Neural cell (in vitro differentiated cells): ENCODE measurements at regions not wholly inside any gene's neighbourhood (a gene's known extent, or its start where the extent isn't known, plus 50 kb on each side); places are given as distances from the start of the nearest gene placed in this dataset.
"Not testable (repeated sequence)": the region's sequence is repeated elsewhere in the genome, so short reads cannot be mapped to it uniquely, and the experiment has no call there.

Source experiments
- H2AFZ ChIP-seq: fragments of 200-600, 300-800 bp; sonication (generic), shearing (Covaris generic); 2 replicates; pipeline ENCODE4 v1.6.0; 2014; ENCODE audit warnings: low read depth, mild to moderate bottlenecking, antibody characterized with exemption, low read length, moderate library complexity
- H3F3A ChIP-seq: fragments of 200-600 bp; shearing (Covaris generic); 2 replicates; pipeline ENCODE4 v1.6.1; 2016; ENCODE audit warnings: mild to moderate bottlenecking, moderate library complexity, mixed read lengths, antibody characterized with exemption, low read length; ENCODE audit not compliant: insufficient read depth, poor library complexity, severe bottlenecking
- H3K27ac ChIP-seq: fragments of 200-600, 300-800 bp; sonication (generic), shearing (Covaris generic); 2 replicates; pipeline ENCODE4 v1.5.1; 2014; ENCODE audit warnings: mild to moderate bottlenecking, low read length, moderate library complexity
- H3K27me3 ChIP-seq: fragments of 300-800, 200-600 bp; sonication (generic), shearing (Covaris generic); 2 replicates; pipeline ENCODE4 v1.6.0; 2014; ENCODE audit warnings: mild to moderate bottlenecking, low read depth, low read length, moderate library complexity; ENCODE audit not compliant: insufficient read depth
- H3K36me3 ChIP-seq: fragments of 300-800, 200-600 bp; sonication (generic), shearing (Covaris generic); 2 replicates; pipeline ENCODE4 v1.5.1; 2014; ENCODE audit warnings: mild to moderate bottlenecking, antibody characterized with exemption, low read length, moderate library complexity; ENCODE audit not compliant: insufficient read depth
- H3K4me2 ChIP-seq: fragments of 300-800, 200-600 bp; sonication (generic), shearing (Covaris generic); 2 replicates; pipeline ENCODE4 v1.6.0; 2014; ENCODE audit warnings: mild to moderate bottlenecking, low read length
- H3K4me3 ChIP-seq: fragments of 300-800, 200-600 bp; sonication (generic), shearing (Covaris generic); 2 replicates; pipeline ENCODE4 v1.5.1; 2014; ENCODE audit warnings: mild to moderate bottlenecking, low read length, moderate library complexity
- H3K79me2 ChIP-seq: fragments of 200-600 bp; shearing (Covaris generic); replicated peaks from 2 replicates; pipeline ENCODE4 v1.6.0; 2014; ENCODE audit warnings: mild to moderate bottlenecking, low read length, moderate library complexity; ENCODE audit not compliant: insufficient read depth
- H3K9ac ChIP-seq: fragments of 300-800, 200-600 bp; sonication (generic), shearing (Covaris generic); 2 replicates; pipeline ENCODE4 v1.6.1; 2016; ENCODE audit warnings: mild to moderate bottlenecking, low read length, mixed read lengths
- H3K9me2 ChIP-seq: fragments of 200-600 bp; shearing (Covaris generic); 2 replicates; pipeline ENCODE4 v1.6.1; 2016; ENCODE audit warnings: mild to moderate bottlenecking, low read length, mixed read lengths; ENCODE audit not compliant: insufficient read depth
- H3K9me3 ChIP-seq: fragments of 200-600, 300-800 bp; sonication (generic), shearing (Covaris generic); 2 replicates; pipeline ENCODE4 v1.6.1; 2016; ENCODE audit warnings: mild to moderate bottlenecking, mixed run types, low read length, moderate library complexity, mixed read lengths
- H4K20me1 ChIP-seq: fragments of 200-600 bp; shearing (Covaris generic); 2 replicates; pipeline ENCODE4 v1.6.1; 2016; ENCODE audit warnings: mild to moderate bottlenecking, mixed run types; ENCODE audit not compliant: insufficient read depth
- EP300 ChIP-seq: fragments of 450-650 bp; conservative IDR thresholded peaks from 2 replicates; pipeline ENCODE4 v1.6.1; 2014; ENCODE audit warnings: antibody characterized with exemption, mild to moderate bottlenecking, moderate library complexity; ENCODE audit not compliant: poor library complexity, severe bottlenecking
- EZH2 ChIP-seq: fragments of 200-600, 300-800 bp; shearing (Covaris generic), sonication (generic); IDR thresholded peaks from 2 replicates; pipeline ENCODE4 v1.6.1; 2014; ENCODE audit warnings: antibody characterized with exemption, low read length, borderline replicate concordance, mild to moderate bottlenecking; ENCODE audit not compliant: insufficient read depth, poor library complexity, severe bottlenecking
- MXI1 ChIP-seq: fragments of 450-650 bp; conservative IDR thresholded peaks from 2 replicates; pipeline ENCODE4 v1.6.1; 2014; ENCODE audit warnings: antibody characterized with exemption, mild to moderate bottlenecking; ENCODE audit not compliant: poor library complexity, severe bottlenecking
- POLR2AphosphoS5 ChIP-seq: IDR thresholded peaks from 2 replicates; pipeline ENCODE4 v1.6.1; 2012
- RAD21 ChIP-seq: fragments of 450-650 bp; conservative IDR thresholded peaks from 2 replicates; pipeline ENCODE4 v1.6.1; 2014; ENCODE audit warnings: antibody characterized with exemption, mild to moderate bottlenecking, moderate library complexity
- SMC3 ChIP-seq: fragments of 450-650 bp; conservative IDR thresholded peaks from 2 replicates; pipeline ENCODE4 v1.6.1; 2014; ENCODE audit warnings: antibody characterized with exemption, mild to moderate bottlenecking, moderate library complexity; ENCODE audit not compliant: poor library complexity
- TAF1 ChIP-seq: IDR thresholded peaks from 2 replicates; pipeline ENCODE4 v1.6.1; 2012; ENCODE audit warnings: low read depth
- TF ChIP-seq, protein P1 (sequence below): fragments of 450-650 bp; IDR thresholded peaks from 2 replicates; pipeline ENCODE4 v1.5.1; 2014; ENCODE audit warnings: antibody characterized with exemption, mild to moderate bottlenecking, moderate library complexity; ENCODE audit not compliant: poor library complexity, severe bottlenecking
- TF ChIP-seq, protein P2 (sequence below): IDR thresholded peaks from 2 replicates; pipeline ENCODE4 v1.6.1; 2012; ENCODE audit warnings: borderline replicate concordance

DNA sequence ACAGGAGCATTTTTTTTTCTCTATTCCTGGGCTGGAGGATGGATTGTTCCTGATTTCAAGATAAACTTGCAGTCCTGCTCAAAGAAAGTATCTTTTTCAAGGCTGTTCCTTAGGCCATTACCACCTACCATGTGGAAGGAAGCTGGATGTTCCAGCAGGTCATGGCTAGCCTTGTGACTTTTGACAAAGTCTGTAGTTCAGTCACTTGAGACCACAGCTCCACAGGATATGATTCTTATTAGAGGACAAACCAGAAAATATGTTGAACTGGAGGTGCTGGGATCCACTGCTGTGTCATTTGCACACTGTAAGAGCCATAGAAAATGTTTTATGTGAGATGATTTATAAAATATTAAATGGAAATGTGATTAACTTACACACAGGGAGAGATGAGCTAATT is 184.2 kb upstream of the ACO1 start:
- H3K4me3 ChIP-seq: no peak overlapping the region
- H3K9me3 ChIP-seq: no peaks in the 10 kb centered on the region
- H2AFZ ChIP-seq: no peak overlapping the region
- H3K36me3 ChIP-seq: no peaks in the 10 kb centered on the region
- no peak overlapping the region for H3K27ac ChIP-seq
- H4K20me1 ChIP-seq: no peaks in the 10 kb centered on the region
- no peak overlapping the region for H3K4me2 ChIP-seq
- no peaks in the 10 kb centered on the region for H3F3A ChIP-seq
- H3K9ac ChIP-seq: no peak overlapping the region
- TF ChIP-seq, protein P1, sequence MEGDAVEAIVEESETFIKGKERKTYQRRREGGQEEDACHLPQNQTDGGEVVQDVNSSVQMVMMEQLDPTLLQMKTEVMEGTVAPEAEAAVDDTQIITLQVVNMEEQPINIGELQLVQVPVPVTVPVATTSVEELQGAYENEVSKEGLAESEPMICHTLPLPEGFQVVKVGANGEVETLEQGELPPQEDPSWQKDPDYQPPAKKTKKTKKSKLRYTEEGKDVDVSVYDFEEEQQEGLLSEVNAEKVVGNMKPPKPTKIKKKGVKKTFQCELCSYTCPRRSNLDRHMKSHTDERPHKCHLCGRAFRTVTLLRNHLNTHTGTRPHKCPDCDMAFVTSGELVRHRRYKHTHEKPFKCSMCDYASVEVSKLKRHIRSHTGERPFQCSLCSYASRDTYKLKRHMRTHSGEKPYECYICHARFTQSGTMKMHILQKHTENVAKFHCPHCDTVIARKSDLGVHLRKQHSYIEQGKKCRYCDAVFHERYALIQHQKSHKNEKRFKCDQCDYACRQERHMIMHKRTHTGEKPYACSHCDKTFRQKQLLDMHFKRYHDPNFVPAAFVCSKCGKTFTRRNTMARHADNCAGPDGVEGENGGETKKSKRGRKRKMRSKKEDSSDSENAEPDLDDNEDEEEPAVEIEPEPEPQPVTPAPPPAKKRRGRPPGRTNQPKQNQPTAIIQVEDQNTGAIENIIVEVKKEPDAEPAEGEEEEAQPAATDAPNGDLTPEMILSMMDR: no peak
- TF ChIP-seq RAD21 (no peak), EZH2 (no peak), TAF1 (no peak)
- no peaks in the 10 kb centered on the region for H3K79me2 ChIP-seq
- H3K27me3 ChIP-seq: no peaks in the 10 kb centered on the region
- no peaks in the 10 kb centered on the region for H3K9me2 ChIP-seq

DNA sequence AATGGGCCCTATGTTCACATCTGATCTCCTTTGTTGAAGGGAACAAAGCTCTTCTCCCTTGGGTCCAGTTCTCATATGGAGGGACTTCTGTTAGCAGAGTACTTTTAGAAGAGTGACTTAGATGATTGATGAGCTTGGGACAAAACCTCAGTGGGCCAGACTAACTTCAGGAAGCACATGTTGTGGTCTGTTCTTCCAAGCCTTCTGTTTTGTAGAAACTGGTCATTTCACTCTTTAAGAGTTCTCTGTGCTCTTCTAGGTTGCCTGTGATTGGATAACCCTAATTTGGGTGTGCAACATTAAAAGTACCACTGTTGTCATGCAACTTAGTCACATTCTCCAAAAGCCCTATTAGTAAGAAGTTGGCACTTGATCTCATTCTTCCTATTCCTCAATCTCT is 183.5 kb upstream of the ACO1 start:
- no peak overlapping the region for H2AFZ ChIP-seq

DNA sequence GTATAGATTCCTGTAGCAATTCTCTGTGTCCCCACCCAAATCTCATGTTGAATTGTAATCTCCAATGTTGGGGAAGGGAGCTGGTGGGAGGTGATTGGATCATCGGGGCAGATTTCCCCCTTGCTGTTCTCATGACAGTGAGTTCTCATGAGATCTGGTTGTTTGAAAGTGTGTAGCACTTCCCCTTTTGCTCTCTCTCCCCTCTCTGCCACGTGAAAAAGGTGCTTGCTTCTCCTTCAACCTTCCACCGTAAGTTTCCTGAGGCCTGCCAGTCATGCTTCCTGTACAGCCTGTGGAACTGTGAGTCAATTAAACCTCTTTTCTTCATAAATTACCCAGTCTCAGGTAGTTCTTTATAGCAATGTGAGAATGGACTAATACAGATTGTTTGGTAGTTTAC is 175.3 kb upstream of the ACO1 start:
- not testable (repeated sequence) for H3F3A ChIP-seq, H2AFZ ChIP-seq, H3K9me2 ChIP-seq, H3K79me2 ChIP-seq, H3K27ac ChIP-seq, H3K4me2 ChIP-seq, H3K36me3 ChIP-seq, H4K20me1 ChIP-seq, H3K27me3 ChIP-seq, H3K9ac ChIP-seq, H3K9me3 ChIP-seq, H3K4me3 ChIP-seq

More for the DNA sequence above, 183.5 kb upstream of the ACO1 start:
- no peak overlapping the region for H3K4me2 ChIP-seq
- no peak overlapping the region for H3K27ac ChIP-seq
- no peak overlapping the region for H3K9ac ChIP-seq
- no peaks in the 10 kb centered on the region for H3F3A ChIP-seq
- no peaks in the 10 kb centered on the region for H4K20me1 ChIP-seq
- no peak for TF ChIP-seq EP300
- no peak for TF ChIP-seq MXI1
- TF ChIP-seq POLR2AphosphoS5: no peak
- TF ChIP-seq SMC3: no peak
- no peaks in the 10 kb centered on the region for H3K9me2 ChIP-seq
- H3K79me2 ChIP-seq: no peaks in the 10 kb centered on the region
- H3K27me3 ChIP-seq: no peaks in the 10 kb centered on the region
- no peaks in the 10 kb centered on the region for H3K9me3 ChIP-seq
- no peaks in the 10 kb centered on the region for H3K36me3 ChIP-seq
- H3K4me3 ChIP-seq: no peak overlapping the region

DNA sequence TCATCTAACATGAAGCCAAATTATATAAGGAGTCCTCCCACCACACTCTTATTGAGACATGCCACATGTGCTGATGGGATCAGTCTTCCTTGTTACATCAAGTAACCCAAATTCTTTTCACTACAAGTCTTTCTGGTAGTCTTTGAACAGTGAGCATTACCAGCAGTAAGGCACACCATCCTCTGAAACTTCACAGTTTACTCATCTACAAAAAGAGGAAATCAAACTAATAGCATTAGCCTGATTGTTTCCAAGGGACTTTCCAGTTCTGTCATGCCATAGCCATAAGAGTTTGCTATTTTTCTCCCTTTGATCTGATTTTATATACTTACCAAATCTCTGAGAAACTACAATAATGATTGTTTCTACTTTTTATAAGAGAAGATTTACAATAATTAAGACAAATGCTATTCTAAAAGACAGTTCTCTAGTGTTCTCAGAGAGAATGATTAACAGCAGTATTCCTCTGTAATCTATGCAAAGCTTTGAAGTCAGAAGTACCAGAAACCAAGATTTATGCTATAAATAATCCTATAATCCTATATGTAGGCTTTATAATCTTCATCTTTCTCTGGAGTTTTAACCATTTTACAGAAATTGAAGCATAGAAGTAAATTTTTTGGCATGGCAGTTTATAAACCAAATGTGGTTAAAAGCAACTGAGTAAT is 166.2 kb upstream of the ACO1 start:
- Histone ChIP-seq H3K4me2 (no peak overlapping the region), H3F3A (no peaks in the 10 kb centered on the region), H2AFZ (no peak overlapping the region)

More for the DNA sequence above, 166.2 kb upstream of the ACO1 start:
- no peak overlapping the region for H3K27ac ChIP-seq
- H3K9me3 ChIP-seq: no peaks in the 10 kb centered on the region
- no peak overlapping the region for H3K9ac ChIP-seq
- H3K4me3 ChIP-seq: no peak overlapping the region
- H3K36me3 ChIP-seq: no peaks in the 10 kb centered on the region
- no peaks in the 10 kb centered on the region for H3K9me2 ChIP-seq
- H3K27me3 ChIP-seq: no peaks in the 10 kb centered on the region
- H4K20me1 ChIP-seq: no peaks in the 10 kb centered on the region
- no peak for TF ChIP-seq RAD21
- TF ChIP-seq, protein P1: no peak
- no peak for TF ChIP-seq EZH2
- no peak for TF ChIP-seq EP300
- TF ChIP-seq MXI1: no peak
- TF ChIP-seq SMC3: no peak
- TF ChIP-seq TAF1: no peak
- no peak for TF ChIP-seq POLR2AphosphoS5
- TF ChIP-seq, protein P2, sequence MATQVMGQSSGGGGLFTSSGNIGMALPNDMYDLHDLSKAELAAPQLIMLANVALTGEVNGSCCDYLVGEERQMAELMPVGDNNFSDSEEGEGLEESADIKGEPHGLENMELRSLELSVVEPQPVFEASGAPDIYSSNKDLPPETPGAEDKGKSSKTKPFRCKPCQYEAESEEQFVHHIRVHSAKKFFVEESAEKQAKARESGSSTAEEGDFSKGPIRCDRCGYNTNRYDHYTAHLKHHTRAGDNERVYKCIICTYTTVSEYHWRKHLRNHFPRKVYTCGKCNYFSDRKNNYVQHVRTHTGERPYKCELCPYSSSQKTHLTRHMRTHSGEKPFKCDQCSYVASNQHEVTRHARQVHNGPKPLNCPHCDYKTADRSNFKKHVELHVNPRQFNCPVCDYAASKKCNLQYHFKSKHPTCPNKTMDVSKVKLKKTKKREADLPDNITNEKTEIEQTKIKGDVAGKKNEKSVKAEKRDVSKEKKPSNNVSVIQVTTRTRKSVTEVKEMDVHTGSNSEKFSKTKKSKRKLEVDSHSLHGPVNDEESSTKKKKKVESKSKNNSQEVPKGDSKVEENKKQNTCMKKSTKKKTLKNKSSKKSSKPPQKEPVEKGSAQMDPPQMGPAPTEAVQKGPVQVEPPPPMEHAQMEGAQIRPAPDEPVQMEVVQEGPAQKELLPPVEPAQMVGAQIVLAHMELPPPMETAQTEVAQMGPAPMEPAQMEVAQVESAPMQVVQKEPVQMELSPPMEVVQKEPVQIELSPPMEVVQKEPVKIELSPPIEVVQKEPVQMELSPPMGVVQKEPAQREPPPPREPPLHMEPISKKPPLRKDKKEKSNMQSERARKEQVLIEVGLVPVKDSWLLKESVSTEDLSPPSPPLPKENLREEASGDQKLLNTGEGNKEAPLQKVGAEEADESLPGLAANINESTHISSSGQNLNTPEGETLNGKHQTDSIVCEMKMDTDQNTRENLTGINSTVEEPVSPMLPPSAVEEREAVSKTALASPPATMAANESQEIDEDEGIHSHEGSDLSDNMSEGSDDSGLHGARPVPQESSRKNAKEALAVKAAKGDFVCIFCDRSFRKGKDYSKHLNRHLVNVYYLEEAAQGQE: no peak
- no peaks in the 10 kb centered on the region for H3K79me2 ChIP-seq
